ENCODE measurements at regions not wholly inside any gene's neighbourhood (a gene's known extent, or its start where the extent isn't known, plus 50 kb on each side); places are given as distances from the start of the nearest gene placed in this dataset.

DNA sequence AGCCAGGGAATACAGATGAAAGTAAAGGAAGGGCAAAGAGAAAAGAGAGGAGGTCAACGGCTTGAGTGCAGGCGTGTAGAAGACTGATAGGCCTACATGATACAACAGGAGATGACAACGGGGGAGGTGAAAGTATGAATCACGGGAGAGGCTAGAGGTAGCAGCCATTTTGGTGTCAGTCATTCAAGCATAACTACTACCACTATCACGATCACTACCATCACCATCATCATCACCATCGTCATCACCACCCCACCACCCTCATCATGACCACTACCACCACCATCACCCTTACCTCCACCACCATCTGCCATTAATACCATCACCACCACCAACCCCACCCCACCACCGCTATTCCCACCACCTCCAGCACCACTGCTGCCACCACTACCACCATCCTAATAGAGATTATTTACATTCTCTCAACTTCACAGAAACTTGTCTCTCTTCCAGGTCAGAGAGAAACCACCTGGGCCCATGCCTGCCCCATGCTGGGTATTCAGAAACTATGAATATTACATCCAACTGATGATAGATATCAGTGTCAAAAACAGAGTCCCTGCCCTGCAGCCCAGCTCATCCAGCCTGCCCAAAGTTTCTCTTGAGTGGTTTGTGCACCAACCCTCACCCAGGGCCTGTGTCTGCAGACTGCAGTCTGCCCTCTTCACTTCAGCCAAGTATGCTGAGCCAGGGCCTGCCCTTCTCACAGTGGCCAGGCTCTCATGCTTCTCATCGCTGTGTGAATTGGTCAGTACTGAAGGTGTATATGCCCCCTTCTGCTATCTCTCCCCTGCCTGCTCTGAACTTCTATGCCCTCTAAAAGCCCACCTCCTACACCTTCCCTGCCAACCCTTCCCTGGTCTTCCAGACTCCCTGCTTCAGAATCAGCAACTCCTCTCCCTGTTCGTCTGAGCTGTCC, 215.6 kb upstream of the TLE3 start:
- DNase-seq (no peak), FAIRE-seq (no peak)
- Histone ChIP-seq H3K4me1 (ENCODE audit: control insufficient read depth in 2 of 3, insufficient read depth in 2 of 3, low read depth in 1 of 3, low read length in 3 of 3) (no peaks in the 10 kb centered on the region), H3K4me3 (ENCODE audit: low read length in 3 of 3) (no peak overlapping the region), H3K9me3 (ENCODE audit: control insufficient read depth in 2 of 3, insufficient read depth in 1 of 3, low read length in 3 of 3) (no peaks in the 10 kb centered on the region), H3K9ac (ENCODE audit: low read length in 3 of 3) (no peak overlapping the region), H3K27ac (ENCODE audit: low read depth in 2 of 2, low read length in 2 of 2) (no peak overlapping the region), H3K27me3 (ENCODE audit: control insufficient read depth, insufficient read depth, low read length) (no peaks in the 10 kb centered on the region), H3K36me3 (ENCODE audit: control insufficient read depth in 2 of 3, insufficient read depth in 3 of 3, low read length in 3 of 3) (no peaks in the 10 kb centered on the region)
- intact Hi-C loops (cut with DNase I), result no loop called here
- TF ChIP-seq, protein P1, sequence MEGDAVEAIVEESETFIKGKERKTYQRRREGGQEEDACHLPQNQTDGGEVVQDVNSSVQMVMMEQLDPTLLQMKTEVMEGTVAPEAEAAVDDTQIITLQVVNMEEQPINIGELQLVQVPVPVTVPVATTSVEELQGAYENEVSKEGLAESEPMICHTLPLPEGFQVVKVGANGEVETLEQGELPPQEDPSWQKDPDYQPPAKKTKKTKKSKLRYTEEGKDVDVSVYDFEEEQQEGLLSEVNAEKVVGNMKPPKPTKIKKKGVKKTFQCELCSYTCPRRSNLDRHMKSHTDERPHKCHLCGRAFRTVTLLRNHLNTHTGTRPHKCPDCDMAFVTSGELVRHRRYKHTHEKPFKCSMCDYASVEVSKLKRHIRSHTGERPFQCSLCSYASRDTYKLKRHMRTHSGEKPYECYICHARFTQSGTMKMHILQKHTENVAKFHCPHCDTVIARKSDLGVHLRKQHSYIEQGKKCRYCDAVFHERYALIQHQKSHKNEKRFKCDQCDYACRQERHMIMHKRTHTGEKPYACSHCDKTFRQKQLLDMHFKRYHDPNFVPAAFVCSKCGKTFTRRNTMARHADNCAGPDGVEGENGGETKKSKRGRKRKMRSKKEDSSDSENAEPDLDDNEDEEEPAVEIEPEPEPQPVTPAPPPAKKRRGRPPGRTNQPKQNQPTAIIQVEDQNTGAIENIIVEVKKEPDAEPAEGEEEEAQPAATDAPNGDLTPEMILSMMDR (IDR thresholded peaks at IDR 0.05; ENCODE audit: borderline replicate concordance, extremely low read depth, insufficient read depth), result no peak

DNA sequence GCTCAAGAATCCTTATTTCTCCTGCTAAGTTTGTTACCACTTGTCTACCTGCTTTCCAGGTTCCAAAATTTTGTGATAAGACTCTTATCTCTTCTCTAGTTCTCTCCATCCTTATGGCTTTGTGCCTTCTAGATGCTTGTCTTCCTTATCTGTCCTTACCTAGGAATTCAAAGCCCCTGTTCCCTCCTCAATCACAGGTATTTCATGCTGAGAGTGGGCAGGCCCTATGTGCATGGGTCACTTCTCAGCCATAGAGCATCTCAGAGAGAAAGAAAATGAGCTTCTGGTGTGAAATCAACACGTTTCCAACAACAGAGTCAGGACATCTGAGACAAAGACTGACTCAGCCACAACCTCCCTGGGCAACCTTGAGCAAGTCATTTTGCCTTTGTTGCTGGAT, 214.1 kb upstream of the TLE3 start:
- H3K27ac ChIP-seq (ENCODE audit: low read depth in 2 of 2, low read length in 2 of 2), result no peak overlapping the region
- H3K4me3 ChIP-seq (ENCODE audit: low read length in 3 of 3), result no peak overlapping the region
- TF ChIP-seq, protein P1 (IDR thresholded peaks at IDR 0.05; ENCODE audit: borderline replicate concordance, extremely low read depth, insufficient read depth), result no peak
- H3K36me3 ChIP-seq (ENCODE audit: control insufficient read depth in 2 of 3, insufficient read depth in 3 of 3, low read length in 3 of 3), result no peaks in the 10 kb centered on the region
- no peaks in the 10 kb centered on the region for H3K9me3 ChIP-seq (ENCODE audit: control insufficient read depth in 2 of 3, insufficient read depth in 1 of 3, low read length in 3 of 3)
- intact Hi-C loops (cut with DNase I), result no loop called here
- H3K4me1 ChIP-seq (ENCODE audit: control insufficient read depth in 2 of 3, insufficient read depth in 2 of 3, low read depth in 1 of 3, low read length in 3 of 3), result peaks cover 0 to 3% (median 0%) of the 10 kb centered on the region in 3 donors
- no peak overlapping the region for H3K9ac ChIP-seq (ENCODE audit: low read length in 3 of 3)
- FAIRE-seq (no peak), DNase-seq (no peak)
- no peaks in the 10 kb centered on the region for H3K27me3 ChIP-seq (ENCODE audit: control insufficient read depth, insufficient read depth, low read length)

DNA sequence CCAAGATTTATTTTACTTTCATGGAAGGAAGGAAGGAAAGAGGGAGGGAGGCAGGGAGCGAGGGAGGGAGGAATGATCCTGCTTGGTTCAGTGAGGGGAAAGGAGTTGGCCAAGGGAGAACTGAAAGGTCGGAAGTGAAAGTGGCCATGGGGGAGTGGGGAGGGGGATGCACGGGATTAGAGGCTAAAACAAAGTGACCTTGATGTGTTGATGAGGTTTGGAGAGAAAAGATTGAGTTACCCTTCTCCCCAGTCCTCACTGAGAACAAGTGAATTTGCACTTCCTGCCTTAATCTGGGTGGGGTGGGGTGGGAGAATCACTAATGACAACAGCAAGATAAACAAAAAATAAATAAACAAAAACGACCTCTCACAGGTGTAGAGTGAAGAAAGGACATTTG, 212.0 kb upstream of the TLE3 start:
- intact Hi-C loops (cut with DNase I), result no loop called here
- peaks cover 0 to 6% (median 0%) of the 10 kb centered on the region in 3 donors for H3K9me3 ChIP-seq (ENCODE audit: control insufficient read depth in 2 of 3, insufficient read depth in 1 of 3, low read length in 3 of 3)
- no peak overlapping the region for H3K9ac ChIP-seq (ENCODE audit: low read length in 3 of 3)
- TF ChIP-seq, protein P1 (IDR thresholded peaks at IDR 0.05; ENCODE audit: borderline replicate concordance, extremely low read depth, insufficient read depth), result no peak
- H3K27me3 ChIP-seq (ENCODE audit: control insufficient read depth, insufficient read depth, low read length), result no peaks in the 10 kb centered on the region
- H3K4me1 ChIP-seq (ENCODE audit: control insufficient read depth in 2 of 3, insufficient read depth in 2 of 3, low read depth in 1 of 3, low read length in 3 of 3), result peaks cover 0 to 3% (median 0%) of the 10 kb centered on the region in 3 donors
- no peaks in the 10 kb centered on the region for H3K36me3 ChIP-seq (ENCODE audit: control insufficient read depth in 2 of 3, insufficient read depth in 3 of 3, low read length in 3 of 3)
- DNase-seq (no peak), FAIRE-seq (no peak)
- no peak overlapping the region for H3K4me3 ChIP-seq (ENCODE audit: low read length in 3 of 3)
- H3K27ac ChIP-seq (ENCODE audit: low read depth in 2 of 2, low read length in 2 of 2), result no peak overlapping the region
